Natural killer cell (primary cell): ENCODE measurements at regions not wholly inside any gene's neighbourhood (a gene's known extent, or its start where the extent isn't known, plus 50 kb on each side); places are given as distances from the start of the nearest gene placed in this dataset.

Experiments
- ATAC-seq, 3 donors: fragments of 150-1000 bp in 2 of 3; fragments of 200-7000 bp in 1 of 3; cut with Tn5 transposase; 1 replicate in 1 of 3; 2 replicates in 2 of 3; pipeline ENCODE4 v1.10.0; 2021; ENCODE audit warnings: mild to moderate bottlenecking in 2 of 3, moderate library complexity in 2 of 3
- DNase-seq, 2 donors: peaks; one replicate each; pipeline versions ENCODE4 v3.0.0 to v3.0.0-alpha.2; 2013 to 2021; ENCODE audit warnings: mixed read lengths in 1 of 2
- H3K27ac ChIP-seq: one replicate; pipeline ENCODE4 v1.5.1; 2013; ENCODE audit warnings: mild to moderate bottlenecking, low read length
- H3K27me3 ChIP-seq: one replicate; pipeline ENCODE4 v1.6.1; 2013; ENCODE audit warnings: low read length; ENCODE audit not compliant: control insufficient read depth, insufficient read depth
- H3K36me3 ChIP-seq: one replicate; pipeline ENCODE4 v1.6.1; 2013; ENCODE audit warnings: low read length; ENCODE audit not compliant: control insufficient read depth, insufficient read depth
- H3K4me1 ChIP-seq: one replicate; pipeline ENCODE4 v1.6.1; 2013; ENCODE audit warnings: low read length; ENCODE audit not compliant: control insufficient read depth, insufficient read depth
- H3K4me3 ChIP-seq: one replicate; pipeline ENCODE4 v1.5.1; 2013; ENCODE audit warnings: low read length
- H3K9me3 ChIP-seq: one replicate; pipeline ENCODE4 v1.6.1; 2013; ENCODE audit warnings: low read length; ENCODE audit not compliant: control insufficient read depth, insufficient read depth
- H3K27ac Mint-ChIP-seq, 2 donors: one replicate each; pipeline ENCODE4 v1.8.0; 2022; ENCODE audit warnings: mild to moderate bottlenecking in 2 of 2, mixed read lengths in 2 of 2, moderate library complexity in 1 of 2
- H3K27me3 Mint-ChIP-seq, 2 donors: one replicate each; pipeline ENCODE4 v1.8.0; 2022; ENCODE audit warnings: low read depth in 2 of 2, mixed read lengths in 2 of 2
- H3K36me3 Mint-ChIP-seq: one replicate; pipeline ENCODE4 v1.8.0; 2022; ENCODE audit warnings: mixed read lengths
- H3K4me1 Mint-ChIP-seq, 2 donors: one replicate each; pipeline ENCODE4 v1.8.0; 2022; ENCODE audit warnings: mixed read lengths in 2 of 2
- H3K4me3 Mint-ChIP-seq: one replicate; pipeline ENCODE4 v1.8.0; 2022; ENCODE audit warnings: mild to moderate bottlenecking, moderate library complexity, mixed read lengths
- H3K9me3 Mint-ChIP-seq, 2 donors: one replicate each; pipeline ENCODE4 v1.8.0; 2022; ENCODE audit warnings: mixed read lengths in 2 of 2
- WGBS: methylation state at CpG from one replicate; pipeline ENCODE4 v1.1.7; 2013; ENCODE audit warnings: missing lambda C conversion rate; ENCODE audit not compliant: insufficient coverage; 5-methylcytosine and 5-hydroxymethylcytosine counted together
- intact Hi-C: fragments of 100-400 bp; cut with micrococcal nuclease; formaldehyde crosslinking; loops from one replicate; pipeline ENCODE4 v1.14.2; 2022
- TF ChIP-seq, protein P1 (sequence below): fragments of 200-600 bp; IDR thresholded peaks from one replicate; pipeline ENCODE4 v1.8.0; 2022; ENCODE audit warnings: antibody characterized with exemption

DNA sequence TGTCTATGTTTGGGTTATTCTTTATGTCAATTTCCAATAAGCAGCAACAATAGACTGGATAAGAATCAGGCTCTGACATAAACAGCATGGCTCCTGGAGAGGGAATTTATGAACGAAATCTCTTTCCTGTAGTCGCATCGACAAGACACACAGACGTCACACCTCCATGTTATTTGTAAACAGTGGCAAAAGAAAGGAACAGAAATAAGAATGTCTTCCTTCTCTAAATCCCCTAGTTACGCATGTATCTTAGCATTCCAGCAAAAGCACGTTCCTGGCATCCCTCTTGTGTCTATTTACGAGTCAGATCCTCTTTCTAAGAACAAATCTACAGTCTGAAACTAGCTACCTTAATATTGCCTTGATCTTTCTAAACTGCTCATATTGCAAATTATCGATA, 559.1 kb upstream of the JAG1 start:
- Mint-ChIP-seq H3K27me3 (peaks cover 0 to 8% of the 10 kb centered on the region in 2 donors), H3K27ac (no peak overlapping the region), H3K9me3 (no peaks in the 10 kb centered on the region), H3K4me3 (no peak overlapping the region), H3K4me1 (no peaks in the 10 kb centered on the region), H3K36me3 (no peaks in the 10 kb centered on the region)
- WGBS = 92% methylated on average over 8 of the region's 8 CpGs
- DNase-seq (no peak), ATAC-seq (no peak)
- TF ChIP-seq, protein P1, sequence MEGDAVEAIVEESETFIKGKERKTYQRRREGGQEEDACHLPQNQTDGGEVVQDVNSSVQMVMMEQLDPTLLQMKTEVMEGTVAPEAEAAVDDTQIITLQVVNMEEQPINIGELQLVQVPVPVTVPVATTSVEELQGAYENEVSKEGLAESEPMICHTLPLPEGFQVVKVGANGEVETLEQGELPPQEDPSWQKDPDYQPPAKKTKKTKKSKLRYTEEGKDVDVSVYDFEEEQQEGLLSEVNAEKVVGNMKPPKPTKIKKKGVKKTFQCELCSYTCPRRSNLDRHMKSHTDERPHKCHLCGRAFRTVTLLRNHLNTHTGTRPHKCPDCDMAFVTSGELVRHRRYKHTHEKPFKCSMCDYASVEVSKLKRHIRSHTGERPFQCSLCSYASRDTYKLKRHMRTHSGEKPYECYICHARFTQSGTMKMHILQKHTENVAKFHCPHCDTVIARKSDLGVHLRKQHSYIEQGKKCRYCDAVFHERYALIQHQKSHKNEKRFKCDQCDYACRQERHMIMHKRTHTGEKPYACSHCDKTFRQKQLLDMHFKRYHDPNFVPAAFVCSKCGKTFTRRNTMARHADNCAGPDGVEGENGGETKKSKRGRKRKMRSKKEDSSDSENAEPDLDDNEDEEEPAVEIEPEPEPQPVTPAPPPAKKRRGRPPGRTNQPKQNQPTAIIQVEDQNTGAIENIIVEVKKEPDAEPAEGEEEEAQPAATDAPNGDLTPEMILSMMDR = no peak
- Histone ChIP-seq H3K4me1 (no peaks in the 10 kb centered on the region), H3K27me3 (no peaks in the 10 kb centered on the region), H3K4me3 (no peak overlapping the region), H3K9me3 (no peaks in the 10 kb centered on the region), H3K36me3 (no peaks in the 10 kb centered on the region), H3K27ac (no peak overlapping the region)
- intact Hi-C loops = no loop called here

- no peak overlapping the region for H3K4me3 Mint-ChIP-seq
- no peak overlapping the region for H3K27ac Mint-ChIP-seq
- Histone ChIP-seq H3K36me3 (no peaks in the 10 kb centered on the region), H3K27ac (no peak overlapping the region), H3K4me3 (no peak overlapping the region), H3K27me3 (no peaks in the 10 kb centered on the region), H3K9me3 (no peaks in the 10 kb centered on the region), H3K4me1 (no peaks in the 10 kb centered on the region)
- H3K27me3 Mint-ChIP-seq = peaks cover 0 to 3% of the 10 kb centered on the region in 2 donors
- intact Hi-C loops = no loop called here
- H3K4me1 Mint-ChIP-seq = no peaks in the 10 kb centered on the region
- no peaks in the 10 kb centered on the region for H3K36me3 Mint-ChIP-seq
- H3K9me3 Mint-ChIP-seq = peaks cover 0 to 3% of the 10 kb centered on the region in 2 donors
- TF ChIP-seq, protein P1 = no peak
- WGBS = 58% methylated on average over 1 of the region's 1 CpG
- ATAC-seq = no peak
- no peak for DNase-seq
These were observed 560.4 kb upstream of the JAG1 start for GRCh38 chr20:11234181-11234580.

DNA sequence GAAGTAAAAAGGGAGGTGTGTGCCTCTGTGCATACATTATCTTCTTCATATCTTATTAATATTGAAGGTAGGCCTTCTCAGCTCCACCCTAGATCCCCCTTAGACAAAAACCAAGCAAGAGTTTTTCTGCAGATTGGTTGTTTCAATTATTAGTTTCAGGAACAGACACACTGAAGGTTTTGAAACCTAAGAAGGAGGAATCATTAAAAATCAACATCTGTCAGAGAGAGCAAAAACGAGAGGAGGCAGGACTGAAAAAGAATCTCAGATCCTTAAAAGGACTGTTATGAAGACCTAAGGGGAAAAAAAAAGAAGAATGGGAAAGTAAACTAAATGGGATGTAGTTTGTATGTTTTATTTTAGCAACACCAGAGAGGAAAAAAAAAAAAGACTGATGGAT, 560.8 kb upstream of the JAG1 start:
- DNase-seq (no peak), ATAC-seq (no peak)
- TF ChIP-seq, protein P1 = no peak
- H3K4me3 Mint-ChIP-seq = no peak overlapping the region
- Histone ChIP-seq H3K27ac (no peak overlapping the region), H3K27me3 (no peaks in the 10 kb centered on the region), H3K9me3 (no peaks in the 10 kb centered on the region), H3K4me1 (no peaks in the 10 kb centered on the region), H3K36me3 (no peaks in the 10 kb centered on the region), H3K4me3 (no peak overlapping the region)
- no peak overlapping the region for H3K27ac Mint-ChIP-seq
- H3K36me3 Mint-ChIP-seq = no peaks in the 10 kb centered on the region
- no peaks in the 10 kb centered on the region for H3K4me1 Mint-ChIP-seq
- peaks cover 0 to 4% of the 10 kb centered on the region in 2 donors for H3K9me3 Mint-ChIP-seq
- intact Hi-C loops = no loop called here
- 75% methylated on average over 1 of the region's 1 CpG for WGBS
- peaks cover 0 to 5% of the 10 kb centered on the region in 2 donors for H3K27me3 Mint-ChIP-seq

GRCh38 chr20:11235058-11235457, 561.3 kb upstream of the JAG1 start:
- Mint-ChIP-seq H3K4me3 (no peak overlapping the region), H3K9me3 (peaks cover 0 to 4% of the 10 kb centered on the region in 2 donors), H3K4me1 (no peaks in the 10 kb centered on the region), H3K36me3 (no peaks in the 10 kb centered on the region), H3K27me3 (peaks cover 0 to 5% of the 10 kb centered on the region in 2 donors), H3K27ac (no peak overlapping the region)
- DNase-seq = no peak
- WGBS = 59% methylated on average over 3 of the region's 3 CpGs
- Histone ChIP-seq H3K27ac (no peak overlapping the region), H3K9me3 (no peaks in the 10 kb centered on the region), H3K4me3 (no peak overlapping the region), H3K27me3 (no peaks in the 10 kb centered on the region), H3K36me3 (no peaks in the 10 kb centered on the region), H3K4me1 (no peaks in the 10 kb centered on the region)
- intact Hi-C loops = no loop called here
- TF ChIP-seq, protein P1 = no peak
- ATAC-seq = no peak
